Body of pancreas (tissue), 4 donors: ENCODE measurements at regions not wholly inside any gene's neighbourhood (a gene's known extent, or its start where the extent isn't known, plus 50 kb on each side); places are given as distances from the start of the nearest gene placed in this dataset.

ENCODE experiments used
- ATAC-seq: fragments of 150-250 bp; one replicate; pipeline ENCODE4 v1.9.1; 2016
- DNase-seq, 4 donors: peaks; one replicate each; pipeline ENCODE4 v3.0.0-alpha.2; 2019
- H3K27ac ChIP-seq, 4 donors: fragments of 200-600 bp; sonication (generic); 1 replicate in 3 of 4; 2 replicates in 1 of 4; pipeline versions ENCODE4 v1.5.1 to v1.6.1; 2016 to 2019; ENCODE audit warnings: mild to moderate bottlenecking in 1 of 4, mixed read lengths in 1 of 4, moderate library complexity in 1 of 4
- H3K27me3 ChIP-seq, 2 donors: fragments of 200-600 bp; sonication (generic); one replicate each; pipeline ENCODE4 v1.6.0; 2016; ENCODE audit warnings: mild to moderate bottlenecking in 1 of 2
- H3K36me3 ChIP-seq, 2 donors: fragments of 200-600 bp; sonication (generic); replicated peaks in 1 of 2; 2 replicates each; pipeline ENCODE4 v1.5.1; 2016; ENCODE audit warnings: low read depth in 2 of 2; ENCODE audit not compliant: insufficient read depth in 1 of 2
- H3K4me1 ChIP-seq: fragments of 200-600 bp; sonication (generic); one replicate; pipeline ENCODE4 v1.6.0; 2016
- H3K4me3 ChIP-seq, 2 donors: fragments of 200-600 bp; sonication (generic); 1 replicate in 1 of 2; 2 replicates in 1 of 2; pipeline ENCODE4 v1.5.1; 2016 to 2019
- H3K9me3 ChIP-seq, 3 donors: fragments of 200-600 bp; sonication (generic); 1 replicate in 2 of 3; 2 replicates in 1 of 3; pipeline ENCODE4 v1.5.1; 2016
- CTCF ChIP-seq, 7 experiments: fragments of 450-650 bp in 4 of 7; fragments of 200-600 bp in 3 of 7; sonication (generic) in 3 of 7; IDR thresholded peaks; one replicate each; pipeline ENCODE4 v1.5.1; 2016 to 2019; ENCODE audit warnings: antibody characterized with exemption in 7 of 7
- POLR2A ChIP-seq, 3 donors: fragments of 450-650 bp; IDR thresholded peaks; one replicate each; pipeline ENCODE4 v1.6.1; 2016; ENCODE audit warnings: antibody characterized with exemption in 3 of 3, mild to moderate bottlenecking in 2 of 3
- WGBS, 2 donors: methylation state at CpG; one replicate each; pipeline ENCODE4 v1.1.5; 2017; 5-methylcytosine and 5-hydroxymethylcytosine counted together
- intact Hi-C: fragments of 100-400 bp; cut with DNase I; formaldehyde crosslinking; loops from one replicate; pipeline ENCODE4 v1.15.1; 2023

- H3K9me3 ChIP-seq: no peaks in the 10 kb centered on the region
- intact Hi-C loops: no loop called here
- DNase-seq (no peak), ATAC-seq (no peak)
- TF ChIP-seq POLR2A (IDR thresholded peaks at IDR 0.05) (no peak), CTCF (IDR thresholded peaks at IDR 0.05) (no peak)
- H3K27ac ChIP-seq: no peak overlapping the region
- no peak overlapping the region for H3K4me3 ChIP-seq
- no peaks in the 10 kb centered on the region for H3K36me3 ChIP-seq
- 83 to 88% methylated on average over 4 of the region's 4 CpGs for WGBS, 2 donors
- H3K27me3 ChIP-seq: no peaks in the 10 kb centered on the region
- no peaks in the 10 kb centered on the region for H3K4me1 ChIP-seq
Observed at GRCh38 chr3:46116996-46117395, 89.7 kb upstream of the XCR1 start.

- intact Hi-C loops: no loop called here
- ATAC-seq (no peak), DNase-seq (no peak)
- no peak overlapping the region for H3K27ac ChIP-seq
- H3K4me3 ChIP-seq: no peak overlapping the region
- WGBS, 2 donors: 26 to 31% methylated on average over 1 of the region's 1 CpG
- no peaks in the 10 kb centered on the region for H3K36me3 ChIP-seq
- no peaks in the 10 kb centered on the region for H3K27me3 ChIP-seq
- TF ChIP-seq CTCF (IDR thresholded peaks at IDR 0.05) (no peak), POLR2A (IDR thresholded peaks at IDR 0.05) (no peak)
- H3K4me1 ChIP-seq: no peaks in the 10 kb centered on the region
- no peaks in the 10 kb centered on the region for H3K9me3 ChIP-seq
Observed at GRCh38 chr3:46114323-46114988, 87.2 kb upstream of the XCR1 start.

- Histone ChIP-seq H3K4me1 (no peaks in the 10 kb centered on the region), H3K27me3 (no peaks in the 10 kb centered on the region), H3K36me3 (no peaks in the 10 kb centered on the region), H3K27ac (no peak overlapping the region), H3K4me3 (no peak overlapping the region), H3K9me3 (no peaks in the 10 kb centered on the region)
- intact Hi-C loops: no loop called here
- DNase-seq (no peak), ATAC-seq (no peak)
- TF ChIP-seq POLR2A (IDR thresholded peaks at IDR 0.05) (no peak), CTCF (IDR thresholded peaks at IDR 0.05) (no peak)
- WGBS, 2 donors: 92 to 93% methylated on average over 4 of the region's 4 CpGs
Observed at GRCh38 chr3:46113608-46114007, 86.3 kb upstream of the XCR1 start.

- H3K9me3 ChIP-seq: no peaks in the 10 kb centered on the region
- no peak overlapping the region for H3K4me3 ChIP-seq
- H3K4me1 ChIP-seq: no peaks in the 10 kb centered on the region
- 74 to 81% methylated on average over 3 of the region's 3 CpGs for WGBS, 2 donors
- H3K36me3 ChIP-seq: no peaks in the 10 kb centered on the region
- ATAC-seq (no peak), DNase-seq (no peak)
- H3K27ac ChIP-seq: no peak overlapping the region
- no peaks in the 10 kb centered on the region for H3K27me3 ChIP-seq
- intact Hi-C loops: no loop called here
- TF ChIP-seq POLR2A (IDR thresholded peaks at IDR 0.05) (no peak), CTCF (IDR thresholded peaks at IDR 0.05) (no peak)
Observed at GRCh38 chr3:46112984-46113383, 85.7 kb upstream of the XCR1 start.

- intact Hi-C loops: no loop called here
Observed at GRCh38 chr3:46112296-46112695, 85.0 kb upstream of the XCR1 start.

More at GRCh38 chr3:46112296-46112695, 85.0 kb upstream of the XCR1 start:
- H3K27ac ChIP-seq: no peak overlapping the region
- H3K4me1 ChIP-seq: no peaks in the 10 kb centered on the region
- no peak for TF ChIP-seq POLR2A (IDR thresholded peaks at IDR 0.05)
- TF ChIP-seq CTCF (IDR thresholded peaks at IDR 0.05): no peak
- WGBS, 2 donors: 62 to 64% methylated on average over 3 of the region's 3 CpGs
- H3K4me3 ChIP-seq: no peak overlapping the region
- DNase-seq (no peak), ATAC-seq (no peak)
- H3K36me3 ChIP-seq: no peaks in the 10 kb centered on the region
- no peaks in the 10 kb centered on the region for H3K27me3 ChIP-seq
- H3K9me3 ChIP-seq: no peaks in the 10 kb centered on the region
